ENCODE measurements at regions not wholly inside any gene's neighbourhood (a gene's known extent, or its start where the extent isn't known, plus 50 kb on each side); places are given as distances from the start of the nearest gene placed in this dataset.
"Not testable (repeated sequence)": the region's sequence is repeated elsewhere in the genome, so short reads cannot be mapped to it uniquely, and the experiment has no call there.

- H3K4me1 Mint-ChIP-seq (ENCODE audit: low read depth in 2 of 2); ATAC-seq (replicated peaks); DNase-seq; H3K36me3 Mint-ChIP-seq (ENCODE audit: insufficient read depth); H3K27ac Mint-ChIP-seq; H3K9me3 Mint-ChIP-seq; H3K27me3 Mint-ChIP-seq; H3K4me3 Mint-ChIP-seq: not testable (repeated sequence)
These were observed 117.5 kb upstream of the FBXO28 start for GRCh38 chr1:223996376-223996775.

GRCh38 chr1:223992456-223993246, 121.3 kb upstream of the FBXO28 start:
- peak overlapping the region; percentile 100 for H3K27ac Mint-ChIP-seq
- ATAC-seq (replicated peaks) (peak; percentile 97), DNase-seq (peak; percentile 100)
- H3K36me3 Mint-ChIP-seq (ENCODE audit: insufficient read depth), result peaks cover 11% of the 10 kb centered on the region
- H3K9me3 Mint-ChIP-seq; H3K27me3 Mint-ChIP-seq; H3K4me1 Mint-ChIP-seq (ENCODE audit: low read depth in 2 of 2): not testable (repeated sequence)
- H3K4me3 Mint-ChIP-seq, result peak overlapping the region; percentile 89 to 93

GRCh38 chr1:223991297-223991857, 122.5 kb upstream of the FBXO28 start:
- not testable (repeated sequence) for ATAC-seq (replicated peaks)

GRCh38 chr1:223961985-223962384, 116.2 kb upstream of the TP53BP2 start:
- not testable (repeated sequence) for H3K4me3 Mint-ChIP-seq; DNase-seq; ATAC-seq (replicated peaks); H3K27me3 Mint-ChIP-seq; H3K9me3 Mint-ChIP-seq; H3K36me3 Mint-ChIP-seq (ENCODE audit: insufficient read depth); H3K27ac Mint-ChIP-seq; H3K4me1 Mint-ChIP-seq (ENCODE audit: low read depth in 2 of 2)

More at GRCh38 chr1:223991297-223991857, 122.5 kb upstream of the FBXO28 start:
- not testable (repeated sequence) for H3K9me3 Mint-ChIP-seq; H3K27me3 Mint-ChIP-seq; DNase-seq; H3K4me1 Mint-ChIP-seq (ENCODE audit: low read depth in 2 of 2)
- Mint-ChIP-seq H3K36me3 (ENCODE audit: insufficient read depth) (peaks cover 11% of the 10 kb centered on the region), H3K4me3 (peak overlapping the region; percentile 20 to 36), H3K27ac (peak overlapping the region; percentile 31 to 60)

- H3K36me3 Mint-ChIP-seq (ENCODE audit: insufficient read depth); DNase-seq; H3K4me1 Mint-ChIP-seq (ENCODE audit: low read depth in 2 of 2); H3K27me3 Mint-ChIP-seq; H3K4me3 Mint-ChIP-seq; H3K27ac Mint-ChIP-seq; ATAC-seq (replicated peaks); H3K9me3 Mint-ChIP-seq: not testable (repeated sequence)
These were observed 107.1 kb upstream of the TP53BP2 start for GRCh38 chr1:223952801-223953200.

GRCh38 chr1:223951551-223951950, 105.8 kb upstream of the TP53BP2 start:
- ATAC-seq (replicated peaks); H3K36me3 Mint-ChIP-seq (ENCODE audit: insufficient read depth); H3K4me1 Mint-ChIP-seq (ENCODE audit: low read depth in 2 of 2); H3K27ac Mint-ChIP-seq; H3K4me3 Mint-ChIP-seq; DNase-seq; H3K27me3 Mint-ChIP-seq; H3K9me3 Mint-ChIP-seq: not testable (repeated sequence)

- DNase-seq; H3K27me3 Mint-ChIP-seq; H3K9me3 Mint-ChIP-seq; H3K27ac Mint-ChIP-seq; H3K36me3 Mint-ChIP-seq (ENCODE audit: insufficient read depth); H3K4me1 Mint-ChIP-seq (ENCODE audit: low read depth in 2 of 2); H3K4me3 Mint-ChIP-seq; ATAC-seq (replicated peaks): not testable (repeated sequence)
These were observed 104.2 kb upstream of the TP53BP2 start for GRCh38 chr1:223949944-223950343.

- H3K4me3 Mint-ChIP-seq; H3K9me3 Mint-ChIP-seq; DNase-seq; H3K27ac Mint-ChIP-seq; H3K36me3 Mint-ChIP-seq (ENCODE audit: insufficient read depth); H3K4me1 Mint-ChIP-seq (ENCODE audit: low read depth in 2 of 2); H3K27me3 Mint-ChIP-seq; ATAC-seq (replicated peaks): not testable (repeated sequence)
These were observed 102.3 kb upstream of the TP53BP2 start for GRCh38 chr1:223948041-223948440.

GRCh38 chr1:223936592-223936991, 90.8 kb upstream of the TP53BP2 start:
- H3K9me3 Mint-ChIP-seq; H3K4me3 Mint-ChIP-seq; H3K27ac Mint-ChIP-seq; H3K27me3 Mint-ChIP-seq; H3K36me3 Mint-ChIP-seq (ENCODE audit: insufficient read depth); DNase-seq; H3K4me1 Mint-ChIP-seq (ENCODE audit: low read depth in 2 of 2); ATAC-seq (replicated peaks): not testable (repeated sequence)

- DNase-seq; H3K36me3 Mint-ChIP-seq (ENCODE audit: insufficient read depth); H3K27ac Mint-ChIP-seq; H3K27me3 Mint-ChIP-seq; H3K9me3 Mint-ChIP-seq; ATAC-seq (replicated peaks); H3K4me1 Mint-ChIP-seq (ENCODE audit: low read depth in 2 of 2); H3K4me3 Mint-ChIP-seq: not testable (repeated sequence)
These were observed 85.7 kb upstream of the TP53BP2 start for GRCh38 chr1:223931476-223931875.

- H3K4me1 Mint-ChIP-seq (ENCODE audit: low read depth in 2 of 2); H3K27ac Mint-ChIP-seq; ATAC-seq (replicated peaks); H3K9me3 Mint-ChIP-seq; H3K4me3 Mint-ChIP-seq; H3K27me3 Mint-ChIP-seq; H3K36me3 Mint-ChIP-seq (ENCODE audit: insufficient read depth); DNase-seq: not testable (repeated sequence)
These were observed 75.1 kb upstream of the TP53BP2 start for GRCh38 chr1:223920805-223921204.

- H3K27me3 Mint-ChIP-seq; H3K4me3 Mint-ChIP-seq; H3K36me3 Mint-ChIP-seq (ENCODE audit: insufficient read depth); H3K27ac Mint-ChIP-seq; H3K9me3 Mint-ChIP-seq; H3K4me1 Mint-ChIP-seq (ENCODE audit: low read depth in 2 of 2); ATAC-seq (replicated peaks); DNase-seq: not testable (repeated sequence)
These were observed 69.7 kb upstream of the TP53BP2 start for GRCh38 chr1:223915476-223915875.

GRCh38 chr1:223913715-223914114, 68.0 kb upstream of the TP53BP2 start:
- not testable (repeated sequence) for H3K4me1 Mint-ChIP-seq (ENCODE audit: low read depth in 2 of 2); ATAC-seq (replicated peaks); H3K36me3 Mint-ChIP-seq (ENCODE audit: insufficient read depth); DNase-seq; H3K27ac Mint-ChIP-seq; H3K4me3 Mint-ChIP-seq; H3K9me3 Mint-ChIP-seq; H3K27me3 Mint-ChIP-seq

GRCh38 chr1:223907943-223908587, 62.3 kb upstream of the TP53BP2 start:
- H3K27ac Mint-ChIP-seq; H3K36me3 Mint-ChIP-seq (ENCODE audit: insufficient read depth); H3K4me1 Mint-ChIP-seq (ENCODE audit: low read depth in 2 of 2); H3K27me3 Mint-ChIP-seq; H3K4me3 Mint-ChIP-seq; H3K9me3 Mint-ChIP-seq; ATAC-seq (replicated peaks): not testable (repeated sequence)
- peak in 1 of 3 experiments; percentile 24 for DNase-seq

Data from effector memory CD8-positive, alpha-beta T cell (primary cell).